Right lobe of liver (tissue), 6 donors: ENCODE measurements at regions not wholly inside any gene's neighbourhood (a gene's known extent, or its start where the extent isn't known, plus 50 kb on each side); places are given as distances from the start of the nearest gene placed in this dataset.
A peak's percentile ranks its signal among the peaks of the same experiment; 100 is the strongest.

ENCODE experiments used
- ATAC-seq, 4 donors: fragments of 200-7000 bp; cut with Tn5 transposase; one replicate each; pipeline ENCODE4 v1.9.1; 2020; ENCODE audit warnings: mild to moderate bottlenecking in 4 of 4, moderate library complexity in 4 of 4
- DNase-seq, 3 donors: peaks; one replicate each; pipeline ENCODE4 v3.0.0-alpha.2; 2020
- H3K27ac ChIP-seq, 3 donors: fragments of 200-600 bp; one replicate each; pipeline ENCODE4 v1.8.0; 2022
- H3K27me3 ChIP-seq, 2 donors: fragments of 200-600 bp; one replicate each; pipeline ENCODE4 v1.8.0; 2022
- H3K36me3 ChIP-seq, 4 donors: fragments of 200-600 bp; sonication (generic) in 1 of 4; one replicate each; pipeline versions ENCODE4 v1.5.1 to v1.8.0; 2017 to 2022; ENCODE audit warnings: control low read depth in 1 of 4
- H3K4me1 ChIP-seq, 4 donors: fragments of 200-600 bp; sonication (generic) in 1 of 4; one replicate each; pipeline versions ENCODE4 v1.5.1 to v1.8.0; 2017 to 2022; ENCODE audit warnings: control low read depth in 1 of 4
- H3K4me3 ChIP-seq, 3 donors: fragments of 200-600 bp; one replicate each; pipeline ENCODE4 v1.8.0; 2022
- H3K9me3 ChIP-seq, 4 donors: fragments of 200-600 bp; sonication (generic) in 1 of 4; one replicate each; pipeline versions ENCODE4 v1.5.1 to v1.8.0; 2017 to 2022; ENCODE audit warnings: control low read depth in 1 of 4
- POLR2A ChIP-seq: fragments of 450-650 bp; IDR thresholded peaks from one replicate; pipeline ENCODE4 v1.6.1; 2017; ENCODE audit warnings: antibody characterized with exemption, mild to moderate bottlenecking
- WGBS: methylation state at CpG from one replicate; pipeline ENCODE4 v1.1.6; 2018; ENCODE audit warnings: low coverage, low lambda C conversion rate; ENCODE audit not compliant: insufficient coverage; ENCODE audit errors: missing lambda C conversion rate; 5-methylcytosine and 5-hydroxymethylcytosine counted together
- intact Hi-C, 2 donors: fragments of 100-400 bp; cut with DNase I; formaldehyde crosslinking; loops; one replicate each; pipeline versions ENCODE4 v1.11.2 to v1.14.1; 2022
- TF ChIP-seq, protein P1 (sequence below), 4 donors: fragments of 200-600 bp in 3 of 4; fragments of 450-650 bp in 1 of 4; IDR thresholded peaks; one replicate each; pipeline versions ENCODE4 v1.5.1 to v1.8.0; 2016 to 2022; ENCODE audit warnings: antibody characterized with exemption in 4 of 4, mild to moderate bottlenecking in 2 of 4
- donor health status: DM: no; HTN: yes; CAD: no.
- donor health status: DM: no; HTN: no; CAD: no.
- donor health status: DM: no; HTN: no; CAD: no.
- donor health status: DM: no; HTN: yes; CAD: no.
- donor health status: DM: no; HTN: yes; CAD: no.

DNA sequence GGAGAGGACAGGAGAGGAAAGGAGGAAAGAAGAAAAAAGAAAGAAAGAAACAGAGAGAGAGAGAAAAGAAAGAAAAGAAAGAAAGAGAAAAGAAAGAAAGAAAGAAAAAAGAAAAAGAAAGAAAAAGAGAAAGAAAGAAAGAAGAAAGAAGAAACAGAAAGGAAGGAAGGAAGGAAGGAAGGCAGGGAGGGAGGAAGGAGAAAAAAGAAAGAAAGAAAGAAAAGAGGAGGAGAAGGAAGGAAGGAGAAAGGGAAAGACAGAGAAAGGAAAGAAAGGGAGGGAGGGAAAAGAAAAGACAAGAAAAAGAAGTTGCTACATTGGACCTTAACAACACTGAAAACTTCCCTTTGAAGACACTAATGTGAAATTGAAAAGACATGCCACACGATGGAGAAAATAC lies 56.6 kb upstream of the CCL2 start:
- no peak for ATAC-seq
- no peak for DNase-seq
- Histone ChIP-seq H3K4me3 (no peak overlapping the region), H3K9me3 (no peaks in the 10 kb centered on the region), H3K27ac (no peak overlapping the region), H3K36me3 (no peaks in the 10 kb centered on the region), H3K27me3 (peaks cover 0 to 4% of the 10 kb centered on the region in 2 donors), H3K4me1 (peaks cover 0 to 3% (median 0%) of the 10 kb centered on the region in 4 donors)
- WGBS = 31% methylated on average over 1 of the region's 1 CpG
- intact Hi-C loops = no loop called here
- TF ChIP-seq, protein P1, sequence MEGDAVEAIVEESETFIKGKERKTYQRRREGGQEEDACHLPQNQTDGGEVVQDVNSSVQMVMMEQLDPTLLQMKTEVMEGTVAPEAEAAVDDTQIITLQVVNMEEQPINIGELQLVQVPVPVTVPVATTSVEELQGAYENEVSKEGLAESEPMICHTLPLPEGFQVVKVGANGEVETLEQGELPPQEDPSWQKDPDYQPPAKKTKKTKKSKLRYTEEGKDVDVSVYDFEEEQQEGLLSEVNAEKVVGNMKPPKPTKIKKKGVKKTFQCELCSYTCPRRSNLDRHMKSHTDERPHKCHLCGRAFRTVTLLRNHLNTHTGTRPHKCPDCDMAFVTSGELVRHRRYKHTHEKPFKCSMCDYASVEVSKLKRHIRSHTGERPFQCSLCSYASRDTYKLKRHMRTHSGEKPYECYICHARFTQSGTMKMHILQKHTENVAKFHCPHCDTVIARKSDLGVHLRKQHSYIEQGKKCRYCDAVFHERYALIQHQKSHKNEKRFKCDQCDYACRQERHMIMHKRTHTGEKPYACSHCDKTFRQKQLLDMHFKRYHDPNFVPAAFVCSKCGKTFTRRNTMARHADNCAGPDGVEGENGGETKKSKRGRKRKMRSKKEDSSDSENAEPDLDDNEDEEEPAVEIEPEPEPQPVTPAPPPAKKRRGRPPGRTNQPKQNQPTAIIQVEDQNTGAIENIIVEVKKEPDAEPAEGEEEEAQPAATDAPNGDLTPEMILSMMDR (IDR thresholded peaks at IDR 0.05) = no peak
- no peak for TF ChIP-seq POLR2A

DNA sequence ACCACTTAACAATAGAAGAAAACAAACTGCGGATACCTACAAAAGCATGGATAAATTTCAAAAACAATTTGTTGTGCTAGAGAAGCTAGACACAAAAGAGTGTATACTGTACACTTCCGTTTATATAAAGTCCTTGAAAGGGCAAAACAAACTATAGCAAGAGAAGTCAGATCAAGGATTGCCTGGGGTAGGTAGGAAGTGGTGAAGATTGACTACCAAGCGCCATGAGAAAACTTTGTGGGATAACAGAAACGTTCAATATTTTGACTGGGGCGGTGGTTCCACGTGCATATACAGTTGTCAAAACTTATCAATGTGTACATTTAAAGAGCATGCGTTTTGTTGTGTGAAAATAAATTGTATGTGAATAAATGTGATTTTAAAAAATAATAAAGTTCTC lies 55.6 kb upstream of the CCL2 start:
- 20% methylated on average over 7 of the region's 7 CpGs for WGBS
- no peaks in the 10 kb centered on the region for H3K36me3 ChIP-seq
- no peaks in the 10 kb centered on the region for H3K9me3 ChIP-seq
- H3K27me3 ChIP-seq = peaks cover 0 to 4% of the 10 kb centered on the region in 2 donors
- DNase-seq = no peak
- TF ChIP-seq POLR2A = no peak
- TF ChIP-seq, protein P1 (IDR thresholded peaks at IDR 0.05) = no peak
- peaks cover 0 to 3% (median 0%) of the 10 kb centered on the region in 4 donors for H3K4me1 ChIP-seq
- ATAC-seq = no peak
- intact Hi-C loops = no loop called here
- no peak overlapping the region for H3K4me3 ChIP-seq
- H3K27ac ChIP-seq = no peak overlapping the region

DNA sequence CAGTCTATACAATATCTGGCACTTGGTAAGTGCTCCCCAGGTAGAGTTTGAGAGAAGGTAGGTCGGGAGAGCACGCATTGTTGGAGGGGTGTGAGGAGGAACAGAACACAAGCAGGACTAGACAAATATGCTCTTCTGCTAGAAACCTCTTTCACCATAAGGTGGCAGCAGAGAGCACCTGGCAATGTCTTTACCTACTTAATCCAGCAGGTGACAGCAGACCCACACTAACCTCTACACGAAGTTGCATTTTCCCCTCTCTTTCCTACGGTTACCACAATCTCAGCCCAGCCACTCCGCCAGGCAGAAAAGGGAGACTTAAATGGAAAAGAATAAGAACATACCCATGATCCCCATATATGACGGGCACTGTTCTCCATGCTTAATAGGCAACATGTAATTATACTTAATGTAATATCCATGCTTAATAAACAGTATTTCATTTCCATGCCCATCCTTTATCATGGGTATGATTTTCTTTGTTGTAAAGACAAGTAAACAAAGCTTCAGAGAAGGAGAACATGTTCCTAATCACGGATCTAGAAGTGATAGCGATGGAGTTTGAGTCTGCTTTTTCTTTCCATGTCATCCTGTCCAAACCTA lies 55.1 kb upstream of the CCL2 start:
- intact Hi-C loops = loop anchor here (5.0 to 10.0 kb wide), 3 partner anchors 105 to 165 kb away; partner anchors contain the start of gene CCL1 (in 2 of the 2)
- peaks cover 0 to 4% of the 10 kb centered on the region in 2 donors for H3K27me3 ChIP-seq

DNA sequence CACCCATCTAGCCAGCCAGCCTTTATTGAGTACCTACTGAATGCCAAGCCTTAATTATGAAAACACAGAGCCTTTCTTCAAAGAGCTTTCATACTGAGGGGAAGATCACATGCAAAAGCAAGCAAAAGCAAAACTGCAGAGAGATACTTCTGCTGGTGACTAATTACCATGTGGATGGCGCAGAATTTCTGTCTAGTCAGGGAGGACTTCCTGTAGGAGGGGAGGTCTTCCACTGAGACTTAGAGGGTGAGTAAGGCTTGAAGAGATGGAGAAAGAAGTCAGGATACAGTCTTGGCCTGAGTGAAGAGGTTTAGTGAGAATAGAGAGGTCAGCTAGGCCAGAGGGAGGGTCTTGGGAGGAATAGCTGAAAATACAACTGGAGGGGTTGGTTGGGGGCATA lies 53.9 kb upstream of the CCL2 start:
- H3K36me3 ChIP-seq = no peaks in the 10 kb centered on the region
- no peaks in the 10 kb centered on the region for H3K9me3 ChIP-seq
- H3K4me1 ChIP-seq = peaks cover 0 to 3% (median 0%) of the 10 kb centered on the region in 4 donors
- H3K4me3 ChIP-seq = no peak overlapping the region
- no peak for ATAC-seq
- DNase-seq = no peak
- H3K27ac ChIP-seq = no peak overlapping the region
- intact Hi-C loops = loop anchor here (5.0 to 10.0 kb wide), 3 partner anchors 104 to 164 kb away; partner anchors contain the start of gene CCL1 (in 2 of the 2)
- TF ChIP-seq, protein P1 (IDR thresholded peaks at IDR 0.05) = no peak
- no peak for TF ChIP-seq POLR2A
- H3K27me3 ChIP-seq = peaks cover 0 to 4% of the 10 kb centered on the region in 2 donors
- WGBS = 46% methylated on average over 1 of the region's 1 CpG

More for the DNA sequence above, 55.1 kb upstream of the CCL2 start:
- Histone ChIP-seq H3K9me3 (no peaks in the 10 kb centered on the region), H3K4me1 (peaks cover 0 to 3% (median 0%) of the 10 kb centered on the region in 4 donors), H3K27ac (no peak overlapping the region), H3K4me3 (no peak overlapping the region), H3K36me3 (no peaks in the 10 kb centered on the region)
- TF ChIP-seq, protein P1 (IDR thresholded peaks at IDR 0.05) = peak in 3 of 4 donors; percentile 100
- TF ChIP-seq POLR2A = no peak
- DNase-seq (peak in 2 of 3 donors; percentile 42 to 79), ATAC-seq (peak; percentile 97 to 99 (median 98))
- 6% methylated on average over 8 of the region's 8 CpGs for WGBS
